ENCODE measurements at regions not wholly inside any gene's neighbourhood (a gene's known extent, or its start where the extent isn't known, plus 50 kb on each side); places are given as distances from the start of the nearest gene placed in this dataset.

DNA sequence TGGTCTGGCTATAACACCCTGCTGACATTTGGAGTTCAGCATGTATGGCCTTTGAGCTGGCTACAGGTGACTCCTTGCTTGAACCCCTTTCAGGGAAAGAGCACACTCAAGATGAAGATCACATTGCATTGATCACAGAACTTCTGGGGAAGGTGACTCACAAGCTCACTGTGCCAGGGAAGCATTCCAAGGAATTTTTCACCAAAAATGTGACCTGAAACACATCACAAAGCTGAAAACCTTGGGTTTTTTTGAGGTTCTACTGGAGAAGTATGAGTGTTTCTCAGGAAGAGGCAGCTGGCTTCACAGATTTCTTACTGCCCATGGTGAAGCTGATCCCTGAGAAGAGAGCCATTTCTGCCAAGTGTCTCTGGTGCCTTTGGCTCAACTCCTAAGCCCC lies 879.0 kb downstream of the CBLN2 start:
- DNase-seq (ENCODE audit: low read depth), result no peak
- TF ChIP-seq, protein P1, sequence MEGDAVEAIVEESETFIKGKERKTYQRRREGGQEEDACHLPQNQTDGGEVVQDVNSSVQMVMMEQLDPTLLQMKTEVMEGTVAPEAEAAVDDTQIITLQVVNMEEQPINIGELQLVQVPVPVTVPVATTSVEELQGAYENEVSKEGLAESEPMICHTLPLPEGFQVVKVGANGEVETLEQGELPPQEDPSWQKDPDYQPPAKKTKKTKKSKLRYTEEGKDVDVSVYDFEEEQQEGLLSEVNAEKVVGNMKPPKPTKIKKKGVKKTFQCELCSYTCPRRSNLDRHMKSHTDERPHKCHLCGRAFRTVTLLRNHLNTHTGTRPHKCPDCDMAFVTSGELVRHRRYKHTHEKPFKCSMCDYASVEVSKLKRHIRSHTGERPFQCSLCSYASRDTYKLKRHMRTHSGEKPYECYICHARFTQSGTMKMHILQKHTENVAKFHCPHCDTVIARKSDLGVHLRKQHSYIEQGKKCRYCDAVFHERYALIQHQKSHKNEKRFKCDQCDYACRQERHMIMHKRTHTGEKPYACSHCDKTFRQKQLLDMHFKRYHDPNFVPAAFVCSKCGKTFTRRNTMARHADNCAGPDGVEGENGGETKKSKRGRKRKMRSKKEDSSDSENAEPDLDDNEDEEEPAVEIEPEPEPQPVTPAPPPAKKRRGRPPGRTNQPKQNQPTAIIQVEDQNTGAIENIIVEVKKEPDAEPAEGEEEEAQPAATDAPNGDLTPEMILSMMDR (IDR thresholded peaks at IDR 0.05; ENCODE audit: control insufficient read depth, insufficient read depth, low read depth, low read length, missing control alignments), result no peak
- no peak overlapping the region for H3K4me3 ChIP-seq (ENCODE audit: control insufficient read depth, low read depth, low read length)

DNA sequence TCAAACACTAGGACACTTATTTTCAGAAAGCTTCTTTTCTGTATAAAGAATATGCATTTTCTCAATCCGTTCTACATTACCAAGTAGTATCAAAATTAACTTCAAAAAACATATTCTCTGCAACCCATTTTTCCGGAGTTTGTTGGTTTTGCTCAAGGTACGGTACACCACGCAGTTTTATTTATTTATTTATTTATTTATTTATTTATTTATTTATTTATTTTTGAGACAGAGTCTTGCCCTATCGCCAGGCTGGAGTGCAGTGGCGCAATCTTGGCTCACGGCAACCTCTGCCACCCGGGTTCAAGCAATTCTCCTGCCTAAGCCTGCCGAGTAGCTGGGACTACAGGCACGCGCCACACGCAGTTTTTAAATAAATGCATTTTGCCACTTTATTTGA lies 900.3 kb downstream of the CBLN2 start:
- DNase-seq (ENCODE audit: low read depth), result no peak

GRCh38 chr18:71630696-71631095 lies 913.4 kb downstream of the CBLN2 start:
- TF ChIP-seq, protein P1 (IDR thresholded peaks at IDR 0.05; ENCODE audit: control insufficient read depth, insufficient read depth, low read depth, low read length, missing control alignments), result no peak
- no peak for DNase-seq (ENCODE audit: low read depth)
- H3K4me3 ChIP-seq (ENCODE audit: control insufficient read depth, low read depth, low read length), result no peak overlapping the region

More for the DNA sequence above, 900.3 kb downstream of the CBLN2 start:
- no peak overlapping the region for H3K4me3 ChIP-seq (ENCODE audit: control insufficient read depth, low read depth, low read length)
- TF ChIP-seq, protein P1 (IDR thresholded peaks at IDR 0.05; ENCODE audit: control insufficient read depth, insufficient read depth, low read depth, low read length, missing control alignments), result no peak

DNA sequence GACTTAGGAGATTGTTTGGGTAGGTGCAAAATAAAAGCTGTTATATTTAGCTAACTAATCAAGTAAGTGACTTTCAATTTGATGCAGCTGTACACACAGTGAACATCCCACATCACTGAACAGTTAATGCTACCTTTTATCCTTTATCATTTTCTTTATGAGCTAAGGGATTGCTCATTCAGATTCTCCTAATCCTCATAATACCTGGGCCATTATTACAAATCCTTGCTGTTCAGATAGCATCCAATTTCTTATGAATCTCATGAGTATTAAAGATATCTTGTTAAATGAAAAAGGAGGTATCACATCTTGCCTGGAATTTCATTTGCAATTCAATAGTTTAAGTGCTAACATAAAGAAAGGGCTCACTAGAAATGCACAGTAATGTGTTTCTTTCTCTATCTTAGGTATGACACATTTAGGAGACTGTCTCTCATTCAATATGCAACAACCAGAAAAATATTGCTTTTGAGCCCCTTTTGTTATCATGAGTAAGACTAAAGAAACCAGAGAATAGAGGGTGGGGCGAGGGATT lies 918.5 kb downstream of the CBLN2 start:
- TF ChIP-seq, protein P1 (IDR thresholded peaks at IDR 0.05; ENCODE audit: control insufficient read depth, insufficient read depth, low read depth, low read length, missing control alignments), result no peak
- no peak for DNase-seq (ENCODE audit: low read depth)

DNA sequence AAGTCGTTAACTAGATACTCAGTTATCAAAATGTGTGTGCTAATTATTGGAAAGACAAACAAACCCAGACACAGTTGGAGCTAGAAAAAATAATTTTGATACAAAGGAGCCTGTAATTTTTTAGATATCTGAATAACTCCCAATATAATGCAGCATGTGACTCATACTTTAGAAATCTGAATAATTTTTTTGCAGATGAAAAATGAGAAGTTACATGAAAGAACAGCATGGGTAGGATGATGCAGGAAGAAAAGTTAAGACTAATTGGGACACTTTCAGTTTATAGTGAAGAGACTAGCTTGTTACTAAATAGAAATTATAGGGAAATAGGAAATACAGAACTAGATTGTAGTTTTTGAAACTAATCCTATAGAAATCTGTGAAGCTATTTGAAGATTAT lies 945.8 kb downstream of the CBLN2 start:
- no peak overlapping the region for H3K4me3 ChIP-seq (ENCODE audit: control insufficient read depth, low read depth, low read length)
- no peak for DNase-seq (ENCODE audit: low read depth)
- TF ChIP-seq, protein P1 (IDR thresholded peaks at IDR 0.05; ENCODE audit: control insufficient read depth, insufficient read depth, low read depth, low read length, missing control alignments), result no peak

More for the DNA sequence above, 918.5 kb downstream of the CBLN2 start:
- no peak overlapping the region for H3K4me3 ChIP-seq (ENCODE audit: control insufficient read depth, low read depth, low read length)

DNA sequence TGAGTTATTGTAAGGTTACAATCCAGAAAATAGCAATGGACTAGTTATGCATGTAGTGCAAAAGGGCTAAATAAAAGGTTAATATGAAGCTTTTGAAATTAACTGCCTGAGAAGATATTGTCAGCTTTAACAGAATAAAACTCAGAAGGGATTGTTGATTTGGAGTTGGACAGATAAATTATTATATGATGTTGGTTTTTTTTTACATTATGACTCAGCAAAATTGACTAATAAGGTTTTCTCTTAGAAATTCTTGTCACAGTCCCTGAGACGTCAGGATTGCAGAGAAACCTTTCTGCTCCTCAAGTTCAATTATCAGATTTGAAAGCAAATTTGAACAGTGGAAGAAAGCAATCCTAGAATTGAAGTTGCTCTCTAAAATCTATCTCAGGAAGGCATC lies 946.9 kb downstream of the CBLN2 start:
- DNase-seq (ENCODE audit: low read depth), result no peak
- TF ChIP-seq, protein P1 (IDR thresholded peaks at IDR 0.05; ENCODE audit: control insufficient read depth, insufficient read depth, low read depth, low read length, missing control alignments), result no peak
- H3K4me3 ChIP-seq (ENCODE audit: control insufficient read depth, low read depth, low read length), result no peak overlapping the region

DNA sequence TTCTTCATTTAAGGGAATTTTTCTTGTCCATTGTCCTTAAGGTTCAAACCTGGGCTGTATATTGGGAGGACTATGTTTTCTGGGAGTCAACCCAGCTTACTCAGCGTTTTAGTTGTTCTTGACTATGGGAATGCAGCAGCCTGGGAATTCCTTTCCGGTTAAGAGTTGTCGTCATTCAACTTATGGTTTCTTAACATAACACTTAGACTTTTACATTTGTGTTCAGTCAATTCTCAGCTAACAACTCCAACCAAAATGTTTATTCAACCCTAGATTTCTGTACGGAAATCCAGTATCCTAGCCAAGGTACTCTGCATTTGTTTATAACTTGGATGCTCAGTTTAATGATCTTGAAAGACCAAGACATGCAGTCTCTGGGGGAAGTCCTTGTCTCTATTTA lies 960.9 kb downstream of the CBLN2 start:
- DNase-seq (ENCODE audit: low read depth), result no peak
- TF ChIP-seq, protein P1 (IDR thresholded peaks at IDR 0.05; ENCODE audit: control insufficient read depth, insufficient read depth, low read depth, low read length, missing control alignments), result no peak
- no peak overlapping the region for H3K4me3 ChIP-seq (ENCODE audit: control insufficient read depth, low read depth, low read length)
